ENCODE measurements at regions not wholly inside any gene's neighbourhood (a gene's known extent, or its start where the extent isn't known, plus 50 kb on each side); places are given as distances from the start of the nearest gene placed in this dataset.

GRCh38 chr6:141282263-141282662, 850.5 kb upstream of the GJE1 start:
- no peak for TF ChIP-seq CTCF (IDR thresholded peaks at IDR 0.05; ENCODE audit: insufficient read depth, low read depth, low read length)
- no peak for TF ChIP-seq EZH2 (IDR thresholded peaks at IDR 0.05; ENCODE audit: insufficient read depth, low read length)
